Sigmoid colon (tissue), 4 donors: ENCODE measurements at regions not wholly inside any gene's neighbourhood (a gene's known extent, or its start where the extent isn't known, plus 50 kb on each side); places are given as distances from the start of the nearest gene placed in this dataset.

Experiments used
- EP300 ChIP-seq, 4 donors: sonication (generic); formaldehyde crosslinking; IDR thresholded peaks; one replicate each; pipeline ENCODE4 v1.6.1; 2017; ENCODE audit warnings: antibody characterized with exemption in 4 of 4
- POLR2A ChIP-seq, 2 donors: fragments of 450-650 bp; IDR thresholded peaks; one replicate each; pipeline ENCODE4 v1.6.1; 2016; ENCODE audit warnings: antibody characterized with exemption in 2 of 2, mild to moderate bottlenecking in 2 of 2, moderate library complexity in 2 of 2
- POLR2AphosphoS5 ChIP-seq, 4 donors: sonication (generic); formaldehyde crosslinking; IDR thresholded peaks; one replicate each; pipeline ENCODE4 v1.6.1; 2017; ENCODE audit warnings: antibody characterized with exemption in 4 of 4
- TF ChIP-seq, protein P1 (sequence below), 4 experiments: fragments of 450-650 bp in 3 of 4; fragments of 200-600 bp in 1 of 4; IDR thresholded peaks; one replicate each; pipeline ENCODE4 v1.5.1; 2016 to 2019; ENCODE audit warnings: antibody characterized with exemption in 4 of 4, mild to moderate bottlenecking in 3 of 4, moderate library complexity in 2 of 4

DNA sequence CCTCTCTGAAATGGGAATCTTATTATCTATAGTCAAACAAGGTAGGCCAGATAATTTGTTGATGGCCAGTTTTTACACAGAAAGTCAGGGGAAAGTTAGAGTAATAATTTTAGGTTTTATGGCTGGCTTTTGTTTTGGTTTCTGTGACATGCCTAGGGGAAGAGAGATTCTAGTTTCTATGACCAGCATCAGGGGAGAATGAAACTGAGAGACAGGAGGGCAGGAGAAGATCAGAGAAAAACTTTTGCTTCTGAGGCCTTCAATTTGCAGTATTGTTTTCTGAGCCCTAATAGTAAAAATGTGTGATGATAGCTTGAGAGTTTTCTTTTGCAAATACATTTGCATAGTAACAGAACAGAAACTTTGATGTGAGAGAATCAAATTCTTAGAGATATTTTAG is 564.3 kb downstream of the ZNF608 start:
- TF ChIP-seq, protein P1, sequence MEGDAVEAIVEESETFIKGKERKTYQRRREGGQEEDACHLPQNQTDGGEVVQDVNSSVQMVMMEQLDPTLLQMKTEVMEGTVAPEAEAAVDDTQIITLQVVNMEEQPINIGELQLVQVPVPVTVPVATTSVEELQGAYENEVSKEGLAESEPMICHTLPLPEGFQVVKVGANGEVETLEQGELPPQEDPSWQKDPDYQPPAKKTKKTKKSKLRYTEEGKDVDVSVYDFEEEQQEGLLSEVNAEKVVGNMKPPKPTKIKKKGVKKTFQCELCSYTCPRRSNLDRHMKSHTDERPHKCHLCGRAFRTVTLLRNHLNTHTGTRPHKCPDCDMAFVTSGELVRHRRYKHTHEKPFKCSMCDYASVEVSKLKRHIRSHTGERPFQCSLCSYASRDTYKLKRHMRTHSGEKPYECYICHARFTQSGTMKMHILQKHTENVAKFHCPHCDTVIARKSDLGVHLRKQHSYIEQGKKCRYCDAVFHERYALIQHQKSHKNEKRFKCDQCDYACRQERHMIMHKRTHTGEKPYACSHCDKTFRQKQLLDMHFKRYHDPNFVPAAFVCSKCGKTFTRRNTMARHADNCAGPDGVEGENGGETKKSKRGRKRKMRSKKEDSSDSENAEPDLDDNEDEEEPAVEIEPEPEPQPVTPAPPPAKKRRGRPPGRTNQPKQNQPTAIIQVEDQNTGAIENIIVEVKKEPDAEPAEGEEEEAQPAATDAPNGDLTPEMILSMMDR (IDR thresholded peaks at IDR 0.05) = no peak
- TF ChIP-seq POLR2A (IDR thresholded peaks at IDR 0.05) (no peak), POLR2AphosphoS5 (IDR thresholded peaks at IDR 0.05) (no peak), EP300 (IDR thresholded peaks at IDR 0.05) (no peak)
